Progenitor cell of endocrine pancreas (in vitro differentiated cells): ENCODE measurements at regions not wholly inside any gene's neighbourhood (a gene's known extent, or its start where the extent isn't known, plus 50 kb on each side); places are given as distances from the start of the nearest gene placed in this dataset.

Experiments used
- DNase-seq: peaks from one replicate; pipeline ENCODE4 v3.0.0; 2021; ENCODE audit warnings: low spot score; ENCODE audit not compliant: unreplicated experiment
- H3K27ac Mint-ChIP-seq: 2 replicates; pipeline ENCODE4 v1.8.0; 2021; ENCODE audit warnings: mild to moderate bottlenecking, moderate library complexity, mixed read lengths
- H3K27me3 Mint-ChIP-seq: 2 replicates; pipeline ENCODE4 v1.8.0; 2021; ENCODE audit warnings: mixed read lengths
- H3K36me3 Mint-ChIP-seq: 2 replicates; pipeline ENCODE4 v1.8.0; 2022; ENCODE audit warnings: mixed read lengths; ENCODE audit not compliant: insufficient read depth
- H3K4me1 Mint-ChIP-seq: 2 replicates; pipeline ENCODE4 v1.8.0; 2021; ENCODE audit warnings: low read depth, mixed read lengths
- H3K4me3 Mint-ChIP-seq: 2 replicates; pipeline ENCODE4 v1.8.0; 2021; ENCODE audit warnings: low read depth, mild to moderate bottlenecking, moderate library complexity, mixed read lengths
- H3K9me3 Mint-ChIP-seq: 2 replicates; pipeline ENCODE4 v1.8.0; 2021; ENCODE audit warnings: low read depth, mixed read lengths
- CTCF ChIP-seq: fragments of 200-600 bp; sonication (generic); IDR thresholded peaks from one replicate; pipeline ENCODE4 v1.5.0; 2021; ENCODE audit warnings: antibody characterized with exemption, mild to moderate bottlenecking; ENCODE audit not compliant: unreplicated experiment

GRCh38 chrX:68896581-68896980, 67.8 kb downstream of the EFNB1 start:
- no peak for DNase-seq
- TF ChIP-seq CTCF: no peak
- peaks cover 4% of the 10 kb centered on the region for H3K4me1 Mint-ChIP-seq
- H3K36me3 Mint-ChIP-seq: peaks cover 2% of the 10 kb centered on the region
- no peak overlapping the region for H3K4me3 Mint-ChIP-seq
- H3K9me3 Mint-ChIP-seq: peaks cover 4% of the 10 kb centered on the region
- H3K27ac Mint-ChIP-seq: no peak overlapping the region
- peaks cover 6% of the 10 kb centered on the region for H3K27me3 Mint-ChIP-seq

GRCh38 chrX:68895778-68896177, 67.0 kb downstream of the EFNB1 start:
- H3K4me1 Mint-ChIP-seq: peaks cover 4% of the 10 kb centered on the region
- peak overlapping the region; percentile 26 for H3K27ac Mint-ChIP-seq

GRCh38 chrX:68895341-68895755, 66.5 kb downstream of the EFNB1 start:
- H3K27ac Mint-ChIP-seq: no peak overlapping the region
- H3K4me3 Mint-ChIP-seq: no peak overlapping the region
- H3K27me3 Mint-ChIP-seq: peaks cover 9% of the 10 kb centered on the region
- TF ChIP-seq CTCF: no peak
- peaks cover 2% of the 10 kb centered on the region for H3K36me3 Mint-ChIP-seq
- no peak for DNase-seq
- H3K9me3 Mint-ChIP-seq: peaks cover 7% of the 10 kb centered on the region
- H3K4me1 Mint-ChIP-seq: peaks cover 4% of the 10 kb centered on the region

More at GRCh38 chrX:68895778-68896177, 67.0 kb downstream of the EFNB1 start:
- Mint-ChIP-seq H3K27me3 (peaks cover 8% of the 10 kb centered on the region), H3K4me3 (no peak overlapping the region), H3K9me3 (peaks cover 5% of the 10 kb centered on the region), H3K36me3 (peaks cover 2% of the 10 kb centered on the region)
- TF ChIP-seq CTCF: no peak
- no peak for DNase-seq

GRCh38 chrX:68894513-68895340, 65.9 kb downstream of the EFNB1 start:
- H3K27me3 Mint-ChIP-seq: peaks cover 9% of the 10 kb centered on the region
- peaks cover 4% of the 10 kb centered on the region for H3K4me1 Mint-ChIP-seq
- TF ChIP-seq CTCF: no peak
- H3K4me3 Mint-ChIP-seq: no peak overlapping the region
- no peak for DNase-seq
- peaks cover 2% of the 10 kb centered on the region for H3K36me3 Mint-ChIP-seq
- H3K9me3 Mint-ChIP-seq: peaks cover 7% of the 10 kb centered on the region
- peak overlapping the region; percentile 45 for H3K27ac Mint-ChIP-seq

GRCh38 chrX:68894142-68894512, 65.3 kb downstream of the EFNB1 start:
- Mint-ChIP-seq H3K4me3 (no peak overlapping the region), H3K9me3 (peaks cover 7% of the 10 kb centered on the region), H3K36me3 (peaks cover 2% of the 10 kb centered on the region), H3K27me3 (peaks cover 9% of the 10 kb centered on the region), H3K4me1 (peaks cover 4% of the 10 kb centered on the region), H3K27ac (no peak overlapping the region)
- no peak for DNase-seq
- no peak for TF ChIP-seq CTCF
